ENCODE measurements at regions not wholly inside any gene's neighbourhood (a gene's known extent, or its start where the extent isn't known, plus 50 kb on each side); places are given as distances from the start of the nearest gene placed in this dataset.

- H3K4me3 ChIP-seq (ENCODE audit: low read length), result no peak overlapping the region
- no peak for DNase-seq (ENCODE audit: low read depth, low spot score)
Observed at GRCh38 chr2:147040298-147041120, 804.3 kb upstream of the ACVR2A start.

DNA sequence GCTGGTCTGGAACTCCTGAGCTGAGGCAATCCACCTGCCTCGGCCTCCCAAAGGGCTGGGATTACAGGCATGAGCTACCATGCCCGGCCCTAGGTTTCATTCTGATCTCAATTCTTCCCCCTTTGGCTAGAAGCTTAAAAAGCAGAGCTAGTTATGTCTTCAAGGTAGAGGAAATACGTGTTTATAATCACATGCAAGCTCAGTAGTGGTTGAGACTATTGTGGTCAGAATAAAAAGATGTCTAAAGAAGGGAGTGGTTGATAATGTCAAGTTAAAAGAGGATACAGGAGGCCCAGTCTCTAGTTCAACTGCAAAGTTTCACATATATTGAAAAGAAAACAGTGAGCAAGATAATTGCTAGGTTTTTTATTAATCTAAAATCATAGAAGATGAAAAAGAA, 807.8 kb upstream of the ACVR2A start:
- no peak overlapping the region for H3K4me3 ChIP-seq (ENCODE audit: low read length)
- peak; percentile 10 for DNase-seq (ENCODE audit: low read depth, low spot score)

- H3K4me3 ChIP-seq (ENCODE audit: low read length), result no peak overlapping the region
- no peak for DNase-seq (ENCODE audit: low read depth, low spot score)
Observed at GRCh38 chr2:147033044-147033443, 811.8 kb upstream of the ACVR2A start.

GRCh38 chr2:147031897-147032296, 812.9 kb upstream of the ACVR2A start:
- no peak for DNase-seq (ENCODE audit: low read depth, low spot score)
- no peak overlapping the region for H3K4me3 ChIP-seq (ENCODE audit: low read length)

- no peak overlapping the region for H3K4me3 ChIP-seq (ENCODE audit: low read length)
- DNase-seq (ENCODE audit: low read depth, low spot score), result no peak
Observed at GRCh38 chr2:147030966-147031720, 813.7 kb upstream of the ACVR2A start.

- no peak for DNase-seq (ENCODE audit: low read depth, low spot score)
- no peak overlapping the region for H3K4me3 ChIP-seq (ENCODE audit: low read length)
Observed at GRCh38 chr2:147027436-147027835, 817.4 kb upstream of the ACVR2A start.

GRCh38 chr2:147026664-147027295, 818.0 kb upstream of the ACVR2A start:
- H3K4me3 ChIP-seq (ENCODE audit: low read length), result no peak overlapping the region
- no peak for DNase-seq (ENCODE audit: low read depth, low spot score)

DNA sequence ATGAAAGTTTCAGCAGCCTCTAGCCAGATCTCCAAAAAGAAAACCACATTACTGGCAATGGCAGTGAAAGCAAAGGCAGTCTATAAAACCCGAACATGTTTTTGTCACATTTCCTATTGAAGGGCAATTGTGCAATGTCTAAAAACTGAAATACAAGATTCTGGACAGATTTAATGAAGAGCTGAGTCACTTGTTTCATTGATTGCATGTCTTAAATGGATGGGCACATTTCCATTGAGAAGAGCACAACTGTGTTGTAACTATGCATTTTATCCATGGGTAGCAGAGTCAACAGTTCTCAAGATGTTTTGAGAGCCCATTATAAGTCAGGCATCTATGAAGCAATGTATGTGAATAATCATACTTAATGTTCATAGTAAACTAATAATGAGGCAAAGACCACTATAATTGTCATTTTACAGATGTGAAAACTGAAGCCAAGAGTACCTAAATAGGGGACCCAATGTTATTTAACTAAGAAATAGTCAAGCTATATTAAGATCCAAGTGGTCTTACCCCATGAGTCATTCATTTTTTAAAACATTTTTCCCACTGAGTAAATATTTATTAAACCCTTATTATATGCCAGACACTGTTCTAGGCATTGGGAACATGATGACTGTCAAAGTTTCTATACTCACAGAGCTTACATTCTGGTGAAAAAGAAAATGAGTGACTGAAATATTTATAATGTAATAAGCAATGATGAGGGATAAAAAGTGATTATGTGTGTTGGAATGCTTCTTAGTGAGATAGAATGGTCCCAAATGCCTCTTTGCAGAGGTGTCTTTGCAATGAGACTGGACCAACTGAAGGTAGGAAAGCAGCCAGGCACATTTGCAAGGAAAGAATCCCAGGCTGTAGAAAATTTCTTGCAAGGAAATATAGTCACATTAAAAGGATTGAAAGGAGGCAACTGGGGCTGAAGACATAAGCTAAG, 818.9 kb upstream of the ACVR2A start:
- H3K4me3 ChIP-seq (ENCODE audit: low read length), result no peak overlapping the region
- no peak for DNase-seq (ENCODE audit: low read depth, low spot score)

DNA sequence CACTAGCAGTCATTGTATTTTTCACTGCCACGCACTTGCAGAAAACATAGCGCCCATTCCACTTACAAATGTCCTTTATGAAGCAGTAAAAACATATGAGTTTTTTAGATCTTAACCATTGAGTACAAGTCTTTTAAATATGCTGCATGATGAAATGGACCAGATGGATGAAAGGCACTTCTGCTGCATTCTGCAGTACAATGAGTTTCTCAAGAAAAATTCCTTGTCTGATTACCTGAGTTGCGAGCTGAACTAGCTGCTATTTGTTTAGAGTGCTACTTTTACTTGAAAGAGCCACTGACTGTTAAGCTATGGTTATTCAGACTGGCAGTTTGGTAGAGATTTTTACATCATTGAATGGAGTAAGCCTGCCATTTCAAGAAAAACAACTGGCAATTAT, 825.5 kb upstream of the ACVR2A start:
- DNase-seq (ENCODE audit: low read depth, low spot score), result no peak
- H3K4me3 ChIP-seq (ENCODE audit: low read length), result no peak overlapping the region

DNA sequence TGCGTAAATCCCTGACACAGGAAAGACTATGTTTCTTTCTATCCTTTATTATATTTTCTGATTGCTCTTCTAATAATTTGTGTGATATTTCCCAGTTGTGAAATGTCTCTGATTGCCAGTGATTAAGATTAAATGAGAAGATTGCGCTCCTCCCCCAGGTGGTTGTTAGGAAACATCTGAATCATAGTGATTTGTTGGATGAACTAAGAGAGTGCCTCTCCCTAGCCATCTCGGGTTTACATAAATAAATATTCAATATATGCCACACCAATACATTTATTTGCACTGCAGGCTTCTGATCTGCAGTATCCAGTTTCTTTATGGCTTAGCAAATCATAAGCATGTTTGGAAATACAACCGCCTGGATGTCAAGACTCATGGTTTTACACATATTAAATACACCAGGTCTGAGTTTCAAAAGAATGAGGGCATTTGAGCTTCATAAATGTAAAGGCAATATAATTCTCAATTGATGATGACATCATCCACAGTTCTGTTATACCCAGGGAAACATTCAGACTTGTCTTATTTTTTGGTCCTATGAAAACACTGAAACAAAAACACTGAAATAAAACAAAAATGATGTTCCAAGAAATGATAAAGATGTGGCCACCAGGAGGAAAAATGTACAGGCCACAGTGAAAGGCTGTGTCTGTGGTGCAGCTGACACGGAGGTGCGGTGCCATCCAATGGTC, 826.7 kb upstream of the ACVR2A start:
- no peak for DNase-seq (ENCODE audit: low read depth, low spot score)
- no peak overlapping the region for H3K4me3 ChIP-seq (ENCODE audit: low read length)

DNA sequence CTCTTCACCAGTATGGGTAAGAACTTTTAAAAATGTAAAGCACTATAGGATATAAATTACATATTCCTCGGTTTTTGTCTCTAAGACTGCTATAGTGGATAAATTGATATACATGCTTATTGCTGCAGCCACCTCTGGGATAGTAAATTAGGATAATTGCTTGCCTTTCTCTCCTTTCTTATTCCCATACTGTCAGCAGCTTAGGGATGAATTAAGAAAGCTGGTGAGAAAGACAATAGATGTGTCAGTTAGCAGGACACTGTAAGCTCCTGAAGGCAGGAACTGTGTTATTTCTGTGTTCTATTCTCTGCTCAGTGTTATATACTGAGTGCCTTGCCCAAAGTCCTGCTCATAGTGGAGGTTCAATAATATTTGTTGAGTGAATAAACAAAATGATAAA, 828.6 kb upstream of the ACVR2A start:
- H3K4me3 ChIP-seq (ENCODE audit: low read length), result no peak overlapping the region
- no peak for DNase-seq (ENCODE audit: low read depth, low spot score)

GRCh38 chr2:147015591-147015990, 829.2 kb upstream of the ACVR2A start:
- no peak for DNase-seq (ENCODE audit: low read depth, low spot score)
- H3K4me3 ChIP-seq (ENCODE audit: low read length), result no peak overlapping the region

- no peak overlapping the region for H3K4me3 ChIP-seq (ENCODE audit: low read length)
- no peak for DNase-seq (ENCODE audit: low read depth, low spot score)
Observed at GRCh38 chr2:147013696-147014392, 831.0 kb upstream of the ACVR2A start.

- no peak overlapping the region for H3K4me3 ChIP-seq (ENCODE audit: low read length)
- no peak for DNase-seq (ENCODE audit: low read depth, low spot score)
Observed at GRCh38 chr2:147008481-147008880, 836.3 kb upstream of the ACVR2A start.

GRCh38 chr2:147006736-147007141, 838.1 kb upstream of the ACVR2A start:
- no peak overlapping the region for H3K4me3 ChIP-seq (ENCODE audit: low read length)
- DNase-seq (ENCODE audit: low read depth, low spot score), result no peak

GRCh38 chr2:147003081-147003480, 841.7 kb upstream of the ACVR2A start:
- H3K4me3 ChIP-seq (ENCODE audit: low read length), result no peak overlapping the region
- no peak for DNase-seq (ENCODE audit: low read depth, low spot score)

DNA sequence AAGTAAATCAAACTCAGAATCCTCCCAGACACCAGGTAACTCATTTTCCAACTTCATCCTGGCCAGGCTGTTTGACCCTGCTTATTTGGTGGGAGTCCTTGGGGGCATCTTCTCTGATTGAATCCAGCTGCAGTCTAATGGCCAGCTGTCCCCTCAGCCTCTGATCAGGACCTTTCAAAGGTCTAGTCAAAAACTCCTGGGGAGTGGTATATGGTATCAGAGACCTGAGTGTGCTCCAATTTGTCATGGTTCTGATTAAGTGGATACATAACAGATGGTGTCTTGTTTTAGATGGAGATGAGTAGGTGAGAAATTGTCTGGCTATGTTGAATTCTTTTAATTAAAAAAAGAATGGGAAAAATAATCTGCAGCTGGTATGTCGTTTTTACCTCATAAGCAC, 842.6 kb upstream of the ACVR2A start:
- no peak for DNase-seq (ENCODE audit: low read depth, low spot score)
- H3K4me3 ChIP-seq (ENCODE audit: low read length), result no peak overlapping the region

DNA sequence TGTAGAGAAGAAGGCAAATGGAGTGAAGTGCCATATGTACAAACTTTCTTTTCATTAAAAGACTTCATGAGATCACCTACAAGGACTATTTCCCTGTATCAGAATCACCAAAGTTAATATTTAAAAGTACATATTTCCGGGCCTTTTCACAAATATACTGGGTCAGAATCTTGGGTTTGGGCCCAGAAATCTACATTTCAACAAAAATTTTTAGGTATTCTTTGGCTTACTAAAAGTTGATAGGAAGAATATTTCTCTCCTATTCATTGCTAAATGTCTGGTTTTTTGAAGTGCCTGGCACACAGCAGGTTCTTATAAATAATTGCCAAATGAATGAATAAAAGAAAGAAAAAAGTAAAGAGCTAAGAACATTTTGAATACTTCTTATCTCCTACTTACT, 843.8 kb upstream of the ACVR2A start:
- no peak for DNase-seq (ENCODE audit: low read depth, low spot score)
- H3K4me3 ChIP-seq (ENCODE audit: low read length), result no peak overlapping the region

Measured in Jurkat, Clone E6-1 (cell line).